GM23248 (cell line): ENCODE measurements at regions not wholly inside any gene's neighbourhood (a gene's known extent, or its start where the extent isn't known, plus 50 kb on each side); places are given as distances from the start of the nearest gene placed in this dataset.

Experiments used
- DNase-seq: peaks from one replicate; pipeline ENCODE4 v3.0.0-alpha.2; 2015
- H2AFZ ChIP-seq: fragments of 200-600 bp; sonication (generic); 2 replicates; pipeline ENCODE4 v1.6.1; 2016; ENCODE audit warnings: antibody characterized with exemption
- H3F3A ChIP-seq: fragments of 200-600 bp; sonication (generic); 2 replicates; pipeline ENCODE4 v1.6.1; 2016; ENCODE audit warnings: mild to moderate bottlenecking, antibody characterized with exemption, mixed run types; ENCODE audit not compliant: insufficient read depth
- H3K27ac ChIP-seq: fragments of 200-600 bp; sonication (generic); 2 replicates; pipeline ENCODE4 v1.5.1; 2016; ENCODE audit warnings: mild to moderate bottlenecking
- H3K27me3 ChIP-seq: fragments of 200-600 bp; sonication (generic); replicated peaks from 2 replicates; pipeline ENCODE4 v1.6.1; 2016; ENCODE audit warnings: mild to moderate bottlenecking; ENCODE audit not compliant: insufficient read depth
- H3K36me3 ChIP-seq: fragments of 200-600 bp; sonication (generic); 2 replicates; pipeline ENCODE4 v1.6.1; 2016; ENCODE audit warnings: low read depth, mild to moderate bottlenecking
- H3K4me1 ChIP-seq: fragments of 200-600 bp; sonication (generic); 2 replicates; pipeline ENCODE4 v1.6.1; 2016; ENCODE audit warnings: mild to moderate bottlenecking; ENCODE audit not compliant: insufficient read depth
- H3K4me2 ChIP-seq: fragments of 200-600 bp; sonication (generic); one replicate; pipeline ENCODE4 v1.6.1; 2016; ENCODE audit warnings: mild to moderate bottlenecking; ENCODE audit not compliant: unreplicated experiment
- H3K4me3 ChIP-seq: fragments of 200-600 bp; sonication (generic); 2 replicates; pipeline ENCODE4 v1.5.1; 2016; ENCODE audit warnings: mild to moderate bottlenecking
- H3K79me2 ChIP-seq: fragments of 200-600 bp; sonication (generic); 2 replicates; pipeline ENCODE4 v1.6.1; 2016; ENCODE audit warnings: mild to moderate bottlenecking; ENCODE audit not compliant: insufficient read depth
- H3K9ac ChIP-seq: fragments of 200-600 bp; sonication (generic); 2 replicates; pipeline ENCODE4 v1.6.1; 2016; ENCODE audit warnings: mild to moderate bottlenecking
- H3K9me2 ChIP-seq: fragments of 200-600 bp; sonication (generic); 2 replicates; pipeline ENCODE4 v1.6.1; 2016; ENCODE audit warnings: mixed run types, mild to moderate bottlenecking, moderate library complexity; ENCODE audit not compliant: insufficient read depth
- H3K9me3 ChIP-seq: fragments of 200-600 bp; sonication (generic); one replicate; pipeline ENCODE4 v1.6.1; 2017; ENCODE audit warnings: low read depth
- H4K20me1 ChIP-seq: fragments of 200-600 bp; sonication (generic); 2 replicates; pipeline ENCODE4 v1.6.0; 2016; ENCODE audit not compliant: insufficient read depth
- EZH2 ChIP-seq: fragments of 200-600 bp; sonication (generic); IDR thresholded peaks from 2 replicates; pipeline ENCODE4 v1.6.1; 2018; ENCODE audit warnings: antibody characterized with exemption, mild to moderate bottlenecking; ENCODE audit not compliant: insufficient read depth, poor library complexity, severe bottlenecking
- EZH2phosphoT487 ChIP-seq: fragments of 200-600 bp; sonication (generic); IDR thresholded peaks from 2 replicates; pipeline ENCODE4 v1.6.1; 2018; ENCODE audit warnings: antibody characterized with exemption, moderate library complexity, mild to moderate bottlenecking, low read depth; ENCODE audit not compliant: insufficient read depth
- WGBS, 2 experiments: methylation state at CpG; one replicate each; pipeline ENCODE4 v1.1.6; 2015 to 2017; ENCODE audit warnings: low lambda C conversion rate in 2 of 2, low coverage in 1 of 2; ENCODE audit errors: missing lambda C conversion rate in 2 of 2; 5-methylcytosine and 5-hydroxymethylcytosine counted together
- in situ Hi-C: fragments of 300-500 bp; cut with MboI; formaldehyde crosslinking; loops from 2 replicates; pipeline ENCODE4 v1.15.0; 2020

DNA sequence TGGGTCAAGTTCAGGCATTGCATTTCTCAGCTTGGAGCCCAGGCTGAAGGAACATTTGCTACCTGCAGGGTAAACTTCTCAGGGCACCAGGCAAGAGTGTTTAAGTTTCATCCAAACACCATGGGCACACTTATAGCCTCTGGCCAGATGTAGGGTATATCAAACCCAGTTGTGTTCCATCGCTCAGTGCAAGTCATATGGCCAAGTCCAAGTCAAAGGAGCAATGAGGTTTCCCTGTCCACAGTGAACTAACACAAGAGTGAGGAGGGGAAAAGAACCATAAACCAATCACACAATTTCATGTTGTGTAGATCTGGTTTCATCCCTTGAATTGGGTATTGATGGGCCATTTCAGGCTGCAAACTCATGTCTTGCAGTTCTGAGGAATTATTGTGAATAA, 107.2 kb downstream of the SOX11 start:
- no peaks in the 10 kb centered on the region for H3F3A ChIP-seq
- no peak overlapping the region for H3K9ac ChIP-seq
- TF ChIP-seq EZH2, result no peak
- TF ChIP-seq EZH2phosphoT487, result no peak
- no peaks in the 10 kb centered on the region for H3K36me3 ChIP-seq
- H3K9me2 ChIP-seq, result 0 out of 2 replicates have a peak, but pooled peaks cover 4% of the 10 kb centered on the region
- no peaks in the 10 kb centered on the region for H3K9me3 ChIP-seq
- DNase-seq, result no peak
- no peaks in the 10 kb centered on the region for H3K4me1 ChIP-seq
- H3K4me3 ChIP-seq, result no peak overlapping the region
- H3K27ac ChIP-seq, result no peak overlapping the region
- no peaks in the 10 kb centered on the region for H4K20me1 ChIP-seq
- WGBS, 2 experiments, result 64 to 85% methylated on average over 1 of the region's 1 CpG
- H2AFZ ChIP-seq, result no peak overlapping the region
- in situ Hi-C loops, result no loop called here
- no peaks in the 10 kb centered on the region for H3K27me3 ChIP-seq
- H3K79me2 ChIP-seq, result no peaks in the 10 kb centered on the region
- no peak overlapping the region for H3K4me2 ChIP-seq

DNA sequence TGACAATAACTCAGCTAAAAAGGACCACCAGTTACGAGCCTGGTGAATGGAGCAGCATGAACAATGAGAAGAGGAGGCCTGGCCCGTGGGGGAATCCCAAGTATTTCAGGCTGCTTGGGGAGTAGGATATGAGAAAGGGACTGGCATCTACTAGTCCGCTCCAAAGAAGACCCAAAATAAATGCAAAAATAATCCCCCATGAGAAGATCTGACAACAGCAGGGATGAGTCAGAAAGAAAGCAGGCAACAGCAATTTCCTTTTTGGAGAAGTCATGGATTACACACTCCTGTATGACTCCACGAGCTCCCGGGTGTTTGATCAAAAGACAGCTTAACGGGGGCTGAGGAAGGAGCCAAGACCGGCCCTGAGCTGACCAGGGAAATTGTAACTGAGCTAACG, 111.4 kb downstream of the SOX11 start:
- no peak overlapping the region for H2AFZ ChIP-seq
- H3K27ac ChIP-seq, result no peak overlapping the region

DNA sequence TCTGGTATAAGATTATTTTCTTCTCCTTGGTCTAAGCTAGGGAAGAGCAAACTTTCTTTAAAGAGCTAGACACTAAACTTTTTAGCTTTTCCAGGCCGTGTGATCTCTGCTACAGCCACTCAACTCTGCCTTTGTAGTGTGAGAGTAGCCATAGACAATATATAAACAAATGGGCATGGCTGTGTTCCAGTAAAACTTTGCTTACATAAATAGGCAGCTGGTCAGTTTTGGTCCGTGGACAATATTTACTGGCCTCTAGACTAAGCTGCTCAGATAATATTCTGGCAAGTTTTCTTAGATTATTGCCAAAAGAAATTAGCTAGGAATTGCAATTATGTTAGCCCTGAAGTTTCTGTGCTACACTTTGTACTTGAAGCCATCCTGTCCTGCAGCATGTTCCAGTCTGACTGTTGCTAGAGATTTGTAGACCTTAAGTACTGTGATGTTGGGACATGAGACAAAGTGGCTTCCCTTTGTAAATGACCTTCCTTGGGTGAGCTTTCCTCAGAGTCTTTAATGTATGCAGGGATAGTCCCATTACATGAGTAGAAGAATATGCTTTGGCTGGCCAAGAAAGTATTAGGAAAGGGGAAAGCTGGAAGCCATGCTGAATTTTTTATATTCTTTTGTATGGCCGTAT, 126.9 kb downstream of the SOX11 start:
- Histone ChIP-seq H3F3A (no peaks in the 10 kb centered on the region), H4K20me1 (no peaks in the 10 kb centered on the region), H3K27me3 (no peaks in the 10 kb centered on the region), H2AFZ (no peak overlapping the region), H3K79me2 (no peaks in the 10 kb centered on the region), H3K4me3 (no peak overlapping the region), H3K9ac (no peak overlapping the region), H3K4me2 (no peak overlapping the region), H3K9me3 (no peaks in the 10 kb centered on the region), H3K4me1 (no peaks in the 10 kb centered on the region), H3K36me3 (no peaks in the 10 kb centered on the region), H3K27ac (no peak overlapping the region), H3K9me2 (no peaks in the 10 kb centered on the region)
- TF ChIP-seq EZH2 (no peak), EZH2phosphoT487 (no peak)
- DNase-seq, result no peak
- whole genome bisulfite sequencing, 2 experiments, result 4 to 7% methylated on average over 3 of the region's 3 CpGs
- in situ Hi-C loops, result no loop called here

More for the DNA sequence above, 111.4 kb downstream of the SOX11 start:
- no peak for TF ChIP-seq EZH2phosphoT487
- TF ChIP-seq EZH2, result no peak
- peak; percentile 51 for DNase-seq
- Histone ChIP-seq H3K4me3 (no peak overlapping the region), H3K4me1 (no peaks in the 10 kb centered on the region), H4K20me1 (no peaks in the 10 kb centered on the region), H3K9me2 (0 out of 2 replicates have a peak, but pooled peaks cover 4% of the 10 kb centered on the region), H3K79me2 (no peaks in the 10 kb centered on the region), H3F3A (no peaks in the 10 kb centered on the region), H3K27me3 (no peaks in the 10 kb centered on the region), H3K36me3 (no peaks in the 10 kb centered on the region), H3K4me2 (no peak overlapping the region), H3K9me3 (no peaks in the 10 kb centered on the region), H3K9ac (no peak overlapping the region)
- in situ Hi-C loops, result no loop called here
- WGBS, 2 experiments, result 4 to 9% methylated on average over 8 of the region's 8 CpGs

DNA sequence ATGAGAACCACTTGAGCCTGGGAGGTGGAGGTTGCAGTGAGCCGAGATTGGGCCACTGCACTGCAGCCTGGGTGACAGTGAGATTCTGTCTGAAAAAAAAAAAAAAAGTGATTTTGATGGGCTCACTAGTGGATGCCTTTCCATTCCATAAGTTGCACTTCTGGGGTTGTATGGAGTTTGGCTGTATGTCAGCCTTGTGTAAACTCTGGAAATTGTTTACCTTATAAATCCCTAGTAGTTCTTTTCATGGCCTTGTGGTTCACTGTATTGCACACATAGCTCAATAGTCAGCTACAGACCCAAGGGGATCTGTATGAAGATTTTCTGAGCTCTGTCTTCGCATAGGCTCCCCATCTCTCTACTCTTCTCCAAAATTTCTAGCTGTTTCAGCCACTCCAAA, 131.9 kb downstream of the SOX11 start:
- Histone ChIP-seq H3K27me3 (no peaks in the 10 kb centered on the region), H4K20me1 (no peaks in the 10 kb centered on the region), H3K4me3 (no peak overlapping the region), H3K9ac (no peak overlapping the region), H3K27ac (no peak overlapping the region), H3K79me2 (no peaks in the 10 kb centered on the region), H3K9me3 (no peaks in the 10 kb centered on the region), H2AFZ (no peak overlapping the region), H3K36me3 (no peaks in the 10 kb centered on the region), H3K4me1 (no peaks in the 10 kb centered on the region), H3F3A (no peaks in the 10 kb centered on the region), H3K4me2 (no peak overlapping the region), H3K9me2 (no peaks in the 10 kb centered on the region)
- TF ChIP-seq EZH2phosphoT487 (no peak), EZH2 (no peak)
- no peak for DNase-seq
- in situ Hi-C loops, result no loop called here
- 29 to 43% methylated on average over 2 of the region's 2 CpGs for WGBS, 2 experiments

DNA sequence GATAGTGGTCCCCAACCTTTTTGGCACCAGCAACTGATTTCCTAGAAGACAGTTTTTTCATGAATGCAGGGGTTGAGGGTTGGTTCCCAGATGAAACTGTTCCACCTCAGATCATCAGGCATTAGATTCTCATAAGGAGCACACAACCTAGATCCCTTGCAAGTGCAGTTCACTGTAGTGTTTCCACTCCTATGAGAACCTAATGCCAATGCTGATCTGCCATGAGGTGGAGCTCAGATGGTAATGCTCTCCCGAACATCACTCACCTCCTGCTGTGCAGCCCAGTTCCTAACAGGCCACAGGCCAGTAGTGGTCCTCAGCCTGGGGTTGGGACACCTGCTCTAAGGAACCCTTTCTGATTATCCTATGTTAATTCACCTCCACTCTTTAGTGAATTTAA, 133.5 kb downstream of the SOX11 start:
- H3K27ac ChIP-seq, result no peak overlapping the region
- no peaks in the 10 kb centered on the region for H4K20me1 ChIP-seq
- no peak overlapping the region for H2AFZ ChIP-seq
- H3K9me3 ChIP-seq, result no peaks in the 10 kb centered on the region
- H3K4me3 ChIP-seq, result no peak overlapping the region
- H3K27me3 ChIP-seq, result no peaks in the 10 kb centered on the region
- H3K4me2 ChIP-seq, result no peak overlapping the region
- H3K9ac ChIP-seq, result no peak overlapping the region
- in situ Hi-C loops, result no loop called here
- no peak for TF ChIP-seq EZH2phosphoT487
- no peak for TF ChIP-seq EZH2
- H3K9me2 ChIP-seq, result no peaks in the 10 kb centered on the region
- H3K36me3 ChIP-seq, result no peaks in the 10 kb centered on the region
- WGBS, 2 experiments, result 58 to 63% methylated on average over 1 of the region's 1 CpG
- no peaks in the 10 kb centered on the region for H3F3A ChIP-seq
- H3K4me1 ChIP-seq, result no peaks in the 10 kb centered on the region
- no peak for DNase-seq
- H3K79me2 ChIP-seq, result no peaks in the 10 kb centered on the region
